ENCODE measurements at regions not wholly inside any gene's neighbourhood (a gene's known extent, or its start where the extent isn't known, plus 50 kb on each side); places are given as distances from the start of the nearest gene placed in this dataset.

- TF ChIP-seq, protein P1, sequence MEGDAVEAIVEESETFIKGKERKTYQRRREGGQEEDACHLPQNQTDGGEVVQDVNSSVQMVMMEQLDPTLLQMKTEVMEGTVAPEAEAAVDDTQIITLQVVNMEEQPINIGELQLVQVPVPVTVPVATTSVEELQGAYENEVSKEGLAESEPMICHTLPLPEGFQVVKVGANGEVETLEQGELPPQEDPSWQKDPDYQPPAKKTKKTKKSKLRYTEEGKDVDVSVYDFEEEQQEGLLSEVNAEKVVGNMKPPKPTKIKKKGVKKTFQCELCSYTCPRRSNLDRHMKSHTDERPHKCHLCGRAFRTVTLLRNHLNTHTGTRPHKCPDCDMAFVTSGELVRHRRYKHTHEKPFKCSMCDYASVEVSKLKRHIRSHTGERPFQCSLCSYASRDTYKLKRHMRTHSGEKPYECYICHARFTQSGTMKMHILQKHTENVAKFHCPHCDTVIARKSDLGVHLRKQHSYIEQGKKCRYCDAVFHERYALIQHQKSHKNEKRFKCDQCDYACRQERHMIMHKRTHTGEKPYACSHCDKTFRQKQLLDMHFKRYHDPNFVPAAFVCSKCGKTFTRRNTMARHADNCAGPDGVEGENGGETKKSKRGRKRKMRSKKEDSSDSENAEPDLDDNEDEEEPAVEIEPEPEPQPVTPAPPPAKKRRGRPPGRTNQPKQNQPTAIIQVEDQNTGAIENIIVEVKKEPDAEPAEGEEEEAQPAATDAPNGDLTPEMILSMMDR (IDR thresholded peaks at IDR 0.05; ENCODE audit: insufficient read depth, low read length), result no peak
- TF ChIP-seq REST (IDR thresholded peaks at IDR 0.05; ENCODE audit: insufficient replicate concordance, low read depth), result no peak
- TF ChIP-seq SPI1 (IDR thresholded peaks at IDR 0.05; ENCODE audit: borderline replicate concordance, low read depth), result no peak
- no peak for TF ChIP-seq POLR2AphosphoS5 (IDR thresholded peaks at IDR 0.05; ENCODE audit: low read depth)
- TF ChIP-seq GABPA (IDR thresholded peaks at IDR 0.05; ENCODE audit: low read depth), result no peak
These were observed 71.4 kb upstream of the PCSK6 start for GRCh38 chr15:101560722-101561583.

Data from HL-60 (cell line).